ENCODE measurements at regions not wholly inside any gene's neighbourhood (a gene's known extent, or its start where the extent isn't known, plus 50 kb on each side); places are given as distances from the start of the nearest gene placed in this dataset.
"Not testable (repeated sequence)": the region's sequence is repeated elsewhere in the genome, so short reads cannot be mapped to it uniquely, and the experiment has no call there.

DNA sequence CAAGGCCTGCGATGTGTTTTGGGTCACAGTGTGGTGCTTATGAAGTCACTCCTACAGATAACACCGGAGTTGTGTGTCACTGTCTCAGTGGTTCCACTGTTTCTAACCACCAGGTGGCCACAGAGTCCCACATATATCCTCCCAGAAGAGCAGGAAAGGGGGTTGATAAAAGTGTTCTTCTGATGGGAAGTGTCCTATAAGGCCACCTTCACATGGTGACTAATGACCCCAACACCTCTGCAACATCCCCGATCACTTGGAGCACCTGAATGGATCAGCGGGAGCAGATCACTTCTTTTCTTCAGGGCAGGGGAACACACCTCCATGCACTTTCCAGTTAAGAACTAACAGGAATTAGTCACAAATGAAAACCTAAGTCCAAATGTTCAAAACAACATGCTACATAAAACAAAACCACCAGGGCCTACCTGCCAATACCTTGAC, 111.5 kb downstream of the PPIAL4G start:
- not testable (repeated sequence) for H3K9me3 ChIP-seq (ENCODE audit: low read length); H3F3A ChIP-seq (ENCODE audit: insufficient read depth, low read length); H3K4me3 ChIP-seq (ENCODE audit: low read depth, low read length, poor library complexity, severe bottlenecking); H3K4me2 ChIP-seq (ENCODE audit: low read length); H3K27me3 ChIP-seq (ENCODE audit: insufficient read depth, low read length); H3K36me3 ChIP-seq (ENCODE audit: insufficient read depth, low read length); H3K9ac ChIP-seq (ENCODE audit: low read length); H4K20me1 ChIP-seq (ENCODE audit: insufficient read depth, low read length); H3K27ac ChIP-seq (ENCODE audit: low read depth, low read length, poor library complexity, severe bottlenecking); H3K79me2 ChIP-seq (ENCODE audit: insufficient read depth, low read length); H3K9me2 ChIP-seq (ENCODE audit: low read depth, low read length); H2AFZ ChIP-seq (ENCODE audit: low read length)
- TF ChIP-seq, protein P1, sequence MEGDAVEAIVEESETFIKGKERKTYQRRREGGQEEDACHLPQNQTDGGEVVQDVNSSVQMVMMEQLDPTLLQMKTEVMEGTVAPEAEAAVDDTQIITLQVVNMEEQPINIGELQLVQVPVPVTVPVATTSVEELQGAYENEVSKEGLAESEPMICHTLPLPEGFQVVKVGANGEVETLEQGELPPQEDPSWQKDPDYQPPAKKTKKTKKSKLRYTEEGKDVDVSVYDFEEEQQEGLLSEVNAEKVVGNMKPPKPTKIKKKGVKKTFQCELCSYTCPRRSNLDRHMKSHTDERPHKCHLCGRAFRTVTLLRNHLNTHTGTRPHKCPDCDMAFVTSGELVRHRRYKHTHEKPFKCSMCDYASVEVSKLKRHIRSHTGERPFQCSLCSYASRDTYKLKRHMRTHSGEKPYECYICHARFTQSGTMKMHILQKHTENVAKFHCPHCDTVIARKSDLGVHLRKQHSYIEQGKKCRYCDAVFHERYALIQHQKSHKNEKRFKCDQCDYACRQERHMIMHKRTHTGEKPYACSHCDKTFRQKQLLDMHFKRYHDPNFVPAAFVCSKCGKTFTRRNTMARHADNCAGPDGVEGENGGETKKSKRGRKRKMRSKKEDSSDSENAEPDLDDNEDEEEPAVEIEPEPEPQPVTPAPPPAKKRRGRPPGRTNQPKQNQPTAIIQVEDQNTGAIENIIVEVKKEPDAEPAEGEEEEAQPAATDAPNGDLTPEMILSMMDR (IDR thresholded peaks at IDR 0.05; ENCODE audit: low read length): peak; percentile 68
- peaks cover 16% of the 10 kb centered on the region for H3K4me1 ChIP-seq (ENCODE audit: insufficient read depth, low read length, severe bottlenecking)

DNA sequence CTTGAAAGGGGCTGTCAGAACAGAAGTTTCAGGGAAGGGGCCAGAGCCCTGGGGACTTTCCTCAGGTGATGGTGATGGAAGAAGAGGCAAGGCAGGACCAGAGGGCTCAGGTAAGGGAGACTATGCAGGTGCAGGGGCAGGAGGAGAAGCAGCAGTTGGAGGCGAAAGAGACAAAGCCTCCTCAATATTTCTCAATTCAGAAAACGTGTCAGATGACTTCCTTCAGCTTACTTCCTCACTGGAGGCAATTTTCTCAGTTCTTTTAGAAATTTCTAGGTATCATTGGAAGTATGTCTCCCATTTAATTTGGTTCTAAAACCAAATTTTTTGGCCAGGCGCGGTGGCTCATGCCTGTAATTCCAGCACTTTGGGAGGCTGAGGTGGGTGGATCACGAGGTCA, 112.4 kb downstream of the PPIAL4G start:
- peaks cover 16% of the 10 kb centered on the region for H3K4me1 ChIP-seq (ENCODE audit: insufficient read depth, low read length, severe bottlenecking)
- H3K27me3 ChIP-seq (ENCODE audit: insufficient read depth, low read length); H3K9ac ChIP-seq (ENCODE audit: low read length); H3K27ac ChIP-seq (ENCODE audit: low read depth, low read length, poor library complexity, severe bottlenecking); H3K4me3 ChIP-seq (ENCODE audit: low read depth, low read length, poor library complexity, severe bottlenecking); H4K20me1 ChIP-seq (ENCODE audit: insufficient read depth, low read length); H3F3A ChIP-seq (ENCODE audit: insufficient read depth, low read length); H2AFZ ChIP-seq (ENCODE audit: low read length); H3K36me3 ChIP-seq (ENCODE audit: insufficient read depth, low read length); H3K9me3 ChIP-seq (ENCODE audit: low read length); H3K9me2 ChIP-seq (ENCODE audit: low read depth, low read length); H3K79me2 ChIP-seq (ENCODE audit: insufficient read depth, low read length); H3K4me2 ChIP-seq (ENCODE audit: low read length): not testable (repeated sequence)

DNA sequence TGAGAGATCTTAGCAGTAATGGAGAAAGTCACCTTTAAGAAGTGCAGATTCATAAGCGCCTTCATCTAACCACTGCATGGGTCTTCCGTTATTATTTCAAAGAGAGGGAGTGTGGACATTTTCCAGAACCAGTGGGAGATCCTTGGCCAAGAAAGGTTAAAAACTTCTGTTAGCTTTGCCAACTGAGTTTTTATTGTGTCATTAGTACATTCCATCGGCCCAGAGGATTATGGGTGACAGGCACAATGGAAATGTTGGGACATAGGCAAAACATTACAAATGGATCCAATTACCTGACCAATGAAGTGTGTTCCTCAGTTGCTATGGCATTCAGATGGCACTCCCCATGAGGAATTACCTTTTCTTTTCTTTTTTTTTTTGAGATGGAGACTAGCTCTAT, 115.5 kb downstream of the PPIAL4G start:
- H3K79me2 ChIP-seq (ENCODE audit: insufficient read depth, low read length): no peaks in the 10 kb centered on the region
- no peaks in the 10 kb centered on the region for H3K36me3 ChIP-seq (ENCODE audit: insufficient read depth, low read length)
- no peak overlapping the region for H2AFZ ChIP-seq (ENCODE audit: low read length)
- no peak for TF ChIP-seq EZH2 (IDR thresholded peaks at IDR 0.05; ENCODE audit: borderline replicate concordance, low read length)
- TF ChIP-seq, protein P1 (IDR thresholded peaks at IDR 0.05; ENCODE audit: low read length): no peak
- H4K20me1 ChIP-seq (ENCODE audit: insufficient read depth, low read length): no peaks in the 10 kb centered on the region
- H3K27ac ChIP-seq (ENCODE audit: low read depth, low read length, poor library complexity, severe bottlenecking): no peak overlapping the region
- no peaks in the 10 kb centered on the region for H3K9me3 ChIP-seq (ENCODE audit: low read length)
- peaks cover 9% of the 10 kb centered on the region for H3K4me1 ChIP-seq (ENCODE audit: insufficient read depth, low read length, severe bottlenecking)
- no peak overlapping the region for H3K9ac ChIP-seq (ENCODE audit: low read length)
- H3K4me2 ChIP-seq (ENCODE audit: low read length): no peak overlapping the region
- no peaks in the 10 kb centered on the region for H3K27me3 ChIP-seq (ENCODE audit: insufficient read depth, low read length)
- no peak overlapping the region for H3K4me3 ChIP-seq (ENCODE audit: low read depth, low read length, poor library complexity, severe bottlenecking)
- no peaks in the 10 kb centered on the region for H3K9me2 ChIP-seq (ENCODE audit: low read depth, low read length)
- H3F3A ChIP-seq (ENCODE audit: insufficient read depth, low read length): no peaks in the 10 kb centered on the region

DNA sequence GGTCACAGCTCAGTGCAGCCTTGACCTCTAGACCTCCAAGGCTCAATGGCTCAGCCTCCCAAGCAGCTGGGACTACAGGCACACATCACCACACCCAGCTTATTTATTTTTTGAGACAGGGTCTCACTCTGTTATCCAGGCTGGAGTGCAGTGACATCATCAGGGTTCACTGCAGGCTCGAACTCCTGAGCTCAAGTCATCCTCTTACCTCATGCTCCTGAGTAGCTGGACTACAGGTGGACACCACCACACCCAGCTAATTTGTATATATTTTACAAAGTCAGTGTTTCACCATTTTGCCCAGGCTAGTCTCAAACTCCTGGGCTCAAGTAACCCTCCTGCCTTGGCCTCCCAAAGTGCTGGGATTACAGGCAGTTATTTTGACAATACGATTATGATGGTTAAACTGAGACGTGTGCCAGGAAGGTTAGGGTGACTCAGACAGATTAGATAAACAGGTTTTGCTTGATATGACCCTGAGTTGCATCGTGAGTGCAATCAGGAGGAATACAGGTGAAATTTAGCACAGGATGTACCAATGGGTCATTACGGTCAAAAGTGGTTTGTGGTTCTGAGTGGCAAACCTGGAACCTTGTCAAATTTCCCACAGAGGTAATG, 116.9 kb downstream of the PPIAL4G start:
- not testable (repeated sequence) for H3K27ac ChIP-seq (ENCODE audit: low read depth, low read length, poor library complexity, severe bottlenecking); H3F3A ChIP-seq (ENCODE audit: insufficient read depth, low read length); H3K27me3 ChIP-seq (ENCODE audit: insufficient read depth, low read length); H3K4me1 ChIP-seq (ENCODE audit: insufficient read depth, low read length, severe bottlenecking); H2AFZ ChIP-seq (ENCODE audit: low read length); H3K36me3 ChIP-seq (ENCODE audit: insufficient read depth, low read length); H4K20me1 ChIP-seq (ENCODE audit: insufficient read depth, low read length); H3K79me2 ChIP-seq (ENCODE audit: insufficient read depth, low read length); H3K9me3 ChIP-seq (ENCODE audit: low read length); H3K4me2 ChIP-seq (ENCODE audit: low read length); H3K9me2 ChIP-seq (ENCODE audit: low read depth, low read length); H3K4me3 ChIP-seq (ENCODE audit: low read depth, low read length, poor library complexity, severe bottlenecking); H3K9ac ChIP-seq (ENCODE audit: low read length)

DNA sequence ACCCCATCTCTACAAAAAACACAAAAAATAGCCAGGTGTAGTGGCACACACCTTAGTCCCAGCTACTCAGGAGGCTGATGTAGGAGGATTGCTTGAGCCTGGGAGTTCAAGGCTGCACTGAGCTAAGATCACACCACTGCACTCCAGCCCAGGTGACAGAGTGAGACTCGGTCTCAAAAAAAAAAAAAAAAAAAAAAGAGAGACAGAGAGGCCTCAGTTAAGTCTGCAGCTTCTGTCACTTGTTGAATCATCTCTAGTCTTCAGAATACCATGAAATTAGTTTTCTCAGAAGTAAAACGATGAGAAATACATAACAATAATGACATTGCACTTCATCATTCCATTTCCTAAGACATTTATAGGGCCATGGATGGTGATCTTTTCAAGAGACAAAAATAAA, 118.0 kb downstream of the PPIAL4G start:
- H3K36me3 ChIP-seq (ENCODE audit: insufficient read depth, low read length); H3K4me3 ChIP-seq (ENCODE audit: low read depth, low read length, poor library complexity, severe bottlenecking); H3K9ac ChIP-seq (ENCODE audit: low read length); H3K79me2 ChIP-seq (ENCODE audit: insufficient read depth, low read length); H3K4me1 ChIP-seq (ENCODE audit: insufficient read depth, low read length, severe bottlenecking); H3K4me2 ChIP-seq (ENCODE audit: low read length); H4K20me1 ChIP-seq (ENCODE audit: insufficient read depth, low read length); H3F3A ChIP-seq (ENCODE audit: insufficient read depth, low read length); H3K27me3 ChIP-seq (ENCODE audit: insufficient read depth, low read length); H3K27ac ChIP-seq (ENCODE audit: low read depth, low read length, poor library complexity, severe bottlenecking); H2AFZ ChIP-seq (ENCODE audit: low read length); H3K9me3 ChIP-seq (ENCODE audit: low read length); H3K9me2 ChIP-seq (ENCODE audit: low read depth, low read length): not testable (repeated sequence)

DNA sequence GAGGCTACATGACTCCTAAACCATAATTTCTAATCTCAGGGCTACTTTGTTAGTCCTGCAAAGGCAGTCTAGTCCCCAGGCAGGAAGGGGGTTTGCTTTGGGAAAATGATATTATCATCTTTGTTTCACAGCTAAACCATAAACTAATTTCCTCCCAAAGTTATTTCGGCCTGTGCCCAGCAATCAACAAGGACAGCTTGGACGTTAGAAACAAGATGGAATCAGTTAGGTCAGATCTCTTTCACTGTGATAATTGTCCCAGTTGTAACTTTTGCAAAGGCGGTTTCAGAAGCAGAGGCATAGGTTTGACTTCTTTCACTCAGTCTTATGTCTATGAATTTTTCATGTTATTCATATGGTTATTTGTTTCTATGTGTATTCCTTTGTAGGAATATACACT, 119.1 kb downstream of the PPIAL4G start:
- not testable (repeated sequence) for H3K9ac ChIP-seq (ENCODE audit: low read length); H3K4me3 ChIP-seq (ENCODE audit: low read depth, low read length, poor library complexity, severe bottlenecking); H3K9me2 ChIP-seq (ENCODE audit: low read depth, low read length); H3K9me3 ChIP-seq (ENCODE audit: low read length); H3K27ac ChIP-seq (ENCODE audit: low read depth, low read length, poor library complexity, severe bottlenecking); H2AFZ ChIP-seq (ENCODE audit: low read length); H3K27me3 ChIP-seq (ENCODE audit: insufficient read depth, low read length); H3K4me2 ChIP-seq (ENCODE audit: low read length); H4K20me1 ChIP-seq (ENCODE audit: insufficient read depth, low read length); H3K79me2 ChIP-seq (ENCODE audit: insufficient read depth, low read length); H3K36me3 ChIP-seq (ENCODE audit: insufficient read depth, low read length); H3K4me1 ChIP-seq (ENCODE audit: insufficient read depth, low read length, severe bottlenecking); H3F3A ChIP-seq (ENCODE audit: insufficient read depth, low read length)
